ENCODE measurements at regions not wholly inside any gene's neighbourhood (a gene's known extent, or its start where the extent isn't known, plus 50 kb on each side); places are given as distances from the start of the nearest gene placed in this dataset.

DNA sequence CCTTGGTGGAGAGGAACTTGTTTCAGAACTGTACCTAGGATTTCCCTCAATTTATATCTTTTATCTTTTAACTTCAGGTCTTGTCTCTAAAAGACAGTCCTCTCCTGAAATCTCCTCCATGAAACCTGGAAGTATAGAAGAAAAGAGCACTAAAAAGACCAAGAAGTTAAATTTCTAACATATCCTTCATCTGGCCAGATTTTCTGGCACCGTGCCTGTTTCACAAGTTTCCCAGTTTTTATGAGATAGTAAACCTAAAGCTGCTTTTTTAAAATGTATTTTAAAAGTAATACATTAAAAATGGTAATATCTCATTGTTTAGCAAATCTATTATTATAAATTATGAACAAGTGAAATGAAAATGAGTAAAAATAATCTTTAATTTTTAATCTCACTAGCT is 348.3 kb upstream of the RSPO3 start:
- no peaks in the 10 kb centered on the region for H3K4me1 ChIP-seq (ENCODE audit: low read depth)

DNA sequence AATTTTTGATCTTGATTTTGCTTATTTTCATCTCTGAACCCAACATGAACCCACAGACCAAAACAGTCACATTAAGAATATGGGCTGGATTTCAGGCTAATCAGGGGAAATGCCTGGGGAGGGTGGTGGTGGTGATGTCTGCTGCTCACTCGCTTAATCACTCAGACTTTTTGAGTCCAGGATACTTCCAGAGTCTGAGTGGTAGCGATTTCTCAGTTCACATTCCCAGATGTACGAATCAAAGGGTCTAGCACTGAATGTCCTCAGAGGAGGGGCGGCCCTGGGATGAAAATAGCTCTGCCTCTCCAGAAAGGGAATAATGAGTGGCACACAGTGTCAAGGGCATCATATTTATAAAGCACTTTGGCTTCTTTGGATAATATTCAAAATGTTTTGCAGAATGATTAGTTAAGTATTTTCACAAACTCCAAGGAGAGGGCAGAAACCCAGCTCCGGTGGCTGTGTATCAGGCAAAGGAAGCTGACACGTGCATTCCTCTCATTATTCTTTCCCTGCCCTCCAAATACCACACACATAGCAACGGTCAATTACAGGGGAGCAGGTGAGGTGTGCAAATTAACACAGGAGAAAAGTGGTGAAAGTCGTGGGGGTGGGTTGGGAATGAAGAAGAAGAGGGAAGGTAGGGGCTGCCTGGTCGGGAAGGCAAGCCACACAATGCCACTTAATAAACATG is 345.2 kb upstream of the RSPO3 start:
- H3K9me3 ChIP-seq: no peaks in the 10 kb centered on the region
- H3K4me3 ChIP-seq: no peak overlapping the region
- H3K36me3 ChIP-seq (ENCODE audit: low read depth): no peaks in the 10 kb centered on the region
- TF ChIP-seq, protein P1, sequence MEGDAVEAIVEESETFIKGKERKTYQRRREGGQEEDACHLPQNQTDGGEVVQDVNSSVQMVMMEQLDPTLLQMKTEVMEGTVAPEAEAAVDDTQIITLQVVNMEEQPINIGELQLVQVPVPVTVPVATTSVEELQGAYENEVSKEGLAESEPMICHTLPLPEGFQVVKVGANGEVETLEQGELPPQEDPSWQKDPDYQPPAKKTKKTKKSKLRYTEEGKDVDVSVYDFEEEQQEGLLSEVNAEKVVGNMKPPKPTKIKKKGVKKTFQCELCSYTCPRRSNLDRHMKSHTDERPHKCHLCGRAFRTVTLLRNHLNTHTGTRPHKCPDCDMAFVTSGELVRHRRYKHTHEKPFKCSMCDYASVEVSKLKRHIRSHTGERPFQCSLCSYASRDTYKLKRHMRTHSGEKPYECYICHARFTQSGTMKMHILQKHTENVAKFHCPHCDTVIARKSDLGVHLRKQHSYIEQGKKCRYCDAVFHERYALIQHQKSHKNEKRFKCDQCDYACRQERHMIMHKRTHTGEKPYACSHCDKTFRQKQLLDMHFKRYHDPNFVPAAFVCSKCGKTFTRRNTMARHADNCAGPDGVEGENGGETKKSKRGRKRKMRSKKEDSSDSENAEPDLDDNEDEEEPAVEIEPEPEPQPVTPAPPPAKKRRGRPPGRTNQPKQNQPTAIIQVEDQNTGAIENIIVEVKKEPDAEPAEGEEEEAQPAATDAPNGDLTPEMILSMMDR (IDR thresholded peaks at IDR 0.05): no peak
- ATAC-seq (no peak), DNase-seq (no peak)
- H3K4me1 ChIP-seq (ENCODE audit: low read depth): no peaks in the 10 kb centered on the region
- intact Hi-C loops (cut with DNase I, micrococcal nuclease): no loop called here

More for the DNA sequence above, 348.3 kb upstream of the RSPO3 start:
- Histone ChIP-seq H3K4me3 (no peak overlapping the region), H3K36me3 (ENCODE audit: low read depth) (no peaks in the 10 kb centered on the region), H3K9me3 (no peaks in the 10 kb centered on the region)
- ATAC-seq (no peak), DNase-seq (no peak)
- intact Hi-C loops (cut with DNase I, micrococcal nuclease): no loop called here
- TF ChIP-seq, protein P1 (IDR thresholded peaks at IDR 0.05): no peak

DNA sequence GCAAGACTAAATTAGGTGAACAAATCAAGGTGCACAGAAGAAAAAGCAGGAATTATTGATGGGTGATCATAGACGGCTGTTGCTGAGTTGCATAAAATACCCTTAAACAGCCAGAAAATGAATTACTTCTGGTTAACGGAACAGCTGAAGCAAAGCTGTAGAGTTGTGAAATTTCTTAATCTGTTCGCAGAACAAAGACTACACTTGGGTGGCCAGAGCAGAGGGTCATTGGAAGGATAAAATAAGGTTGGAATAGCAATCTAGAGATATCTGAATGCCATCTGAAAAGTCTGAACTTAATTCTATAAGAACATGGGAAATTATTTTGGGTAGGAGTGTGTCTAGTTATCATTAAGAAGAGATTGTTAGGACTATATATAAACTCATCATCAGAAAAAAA is 339.1 kb upstream of the RSPO3 start:
- no peak for ATAC-seq
- Histone ChIP-seq H3K9me3 (no peaks in the 10 kb centered on the region), H3K4me1 (ENCODE audit: low read depth) (no peaks in the 10 kb centered on the region), H3K4me3 (no peak overlapping the region), H3K36me3 (ENCODE audit: low read depth) (no peaks in the 10 kb centered on the region)
- no peak for DNase-seq
- TF ChIP-seq, protein P1 (IDR thresholded peaks at IDR 0.05): no peak
- intact Hi-C loops (cut with DNase I, micrococcal nuclease): no loop called here

DNA sequence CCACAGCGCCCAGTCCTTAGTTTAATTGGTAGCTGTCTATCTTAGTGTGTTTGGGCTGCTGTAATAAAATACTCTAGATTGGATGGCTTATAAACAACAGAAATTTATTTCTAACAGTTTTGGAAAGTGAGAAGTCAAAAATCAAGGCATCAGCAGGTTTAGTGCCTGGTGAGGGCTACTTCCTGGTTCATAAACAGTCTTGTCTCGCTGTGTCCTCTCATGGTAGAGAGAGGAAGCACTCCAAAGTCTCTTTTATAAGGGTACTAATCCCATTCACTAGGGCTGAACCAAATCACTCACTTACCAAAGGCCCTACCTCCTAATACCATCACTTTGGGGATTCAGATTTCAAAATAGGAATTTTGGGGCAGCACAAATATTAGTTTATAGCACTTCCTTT is 336.9 kb upstream of the RSPO3 start:
- Histone ChIP-seq H3K36me3 (ENCODE audit: low read depth) (no peaks in the 10 kb centered on the region), H3K4me1 (ENCODE audit: low read depth) (no peaks in the 10 kb centered on the region), H3K4me3 (no peak overlapping the region), H3K9me3 (no peaks in the 10 kb centered on the region)
- TF ChIP-seq, protein P1 (IDR thresholded peaks at IDR 0.05): no peak
- ATAC-seq (no peak), DNase-seq (no peak)
- intact Hi-C loops (cut with DNase I, micrococcal nuclease): no loop called here

DNA sequence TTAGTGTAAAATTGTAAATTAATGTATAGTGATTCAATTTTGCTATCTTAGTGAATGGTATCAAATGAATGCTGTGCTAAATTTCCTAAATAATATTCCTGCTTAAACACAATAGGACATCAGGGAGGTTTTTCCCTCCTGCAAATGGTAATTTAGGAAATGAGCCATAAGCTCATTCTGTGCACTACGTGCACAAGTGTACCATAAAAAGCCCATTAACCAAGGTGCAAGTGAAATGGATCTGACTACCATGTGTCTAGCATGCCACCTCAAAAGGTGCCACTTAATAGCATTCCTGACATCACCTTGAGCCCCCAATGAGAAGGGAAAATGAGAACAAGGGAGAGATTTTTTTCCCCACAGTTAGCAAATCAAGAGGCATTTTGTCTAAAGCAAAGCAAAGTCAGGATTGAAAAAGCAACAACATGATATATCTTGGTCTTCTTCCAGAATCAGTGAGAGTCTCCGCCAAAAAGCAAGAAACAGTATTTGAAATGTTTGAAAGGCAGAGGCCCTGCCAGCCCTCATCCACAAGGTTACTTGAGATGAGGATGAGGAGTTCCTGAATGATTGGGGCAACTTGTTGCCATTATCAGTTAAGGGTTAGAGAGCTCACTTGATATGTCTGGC is 334.2 kb upstream of the RSPO3 start:
- DNase-seq (no peak), ATAC-seq (no peak)
- intact Hi-C loops (cut with DNase I, micrococcal nuclease): no loop called here
- TF ChIP-seq, protein P1 (IDR thresholded peaks at IDR 0.05): no peak
- H3K9me3 ChIP-seq: no peaks in the 10 kb centered on the region
- no peaks in the 10 kb centered on the region for H3K36me3 ChIP-seq (ENCODE audit: low read depth)
- no peaks in the 10 kb centered on the region for H3K4me1 ChIP-seq (ENCODE audit: low read depth)
- no peak overlapping the region for H3K4me3 ChIP-seq
